Activated CD8-positive, alpha-beta memory T cell treated with anti-CD3 and anti-CD28 coated beads for 24 hours (primary cell): ENCODE measurements at regions not wholly inside any gene's neighbourhood (a gene's known extent, or its start where the extent isn't known, plus 50 kb on each side); places are given as distances from the start of the nearest gene placed in this dataset.

Source experiments
- DNase-seq: peaks from one replicate; pipeline ENCODE4 v3.0.0-alpha.2; 2020

DNA sequence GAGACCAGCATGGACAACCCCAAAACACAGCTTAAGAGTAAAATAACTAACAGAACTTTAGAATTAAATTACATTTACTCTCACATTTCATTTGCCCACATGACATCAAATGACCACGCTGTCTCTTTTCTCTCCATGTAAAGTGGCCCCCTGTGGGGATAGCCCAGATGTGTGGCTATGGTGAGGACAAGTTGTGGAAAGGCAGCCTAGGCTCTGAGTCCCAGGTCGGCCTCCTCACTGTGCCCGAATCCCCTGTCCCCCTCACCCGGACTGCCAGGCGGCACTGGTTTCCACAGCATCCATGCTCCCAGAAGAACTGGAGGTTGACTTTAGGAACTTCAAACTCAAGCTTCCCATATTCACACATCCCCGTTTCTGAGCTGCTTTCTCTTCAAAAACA, 111.8 kb upstream of the UQCRFS1 start:
- DNase-seq = no peak

DNA sequence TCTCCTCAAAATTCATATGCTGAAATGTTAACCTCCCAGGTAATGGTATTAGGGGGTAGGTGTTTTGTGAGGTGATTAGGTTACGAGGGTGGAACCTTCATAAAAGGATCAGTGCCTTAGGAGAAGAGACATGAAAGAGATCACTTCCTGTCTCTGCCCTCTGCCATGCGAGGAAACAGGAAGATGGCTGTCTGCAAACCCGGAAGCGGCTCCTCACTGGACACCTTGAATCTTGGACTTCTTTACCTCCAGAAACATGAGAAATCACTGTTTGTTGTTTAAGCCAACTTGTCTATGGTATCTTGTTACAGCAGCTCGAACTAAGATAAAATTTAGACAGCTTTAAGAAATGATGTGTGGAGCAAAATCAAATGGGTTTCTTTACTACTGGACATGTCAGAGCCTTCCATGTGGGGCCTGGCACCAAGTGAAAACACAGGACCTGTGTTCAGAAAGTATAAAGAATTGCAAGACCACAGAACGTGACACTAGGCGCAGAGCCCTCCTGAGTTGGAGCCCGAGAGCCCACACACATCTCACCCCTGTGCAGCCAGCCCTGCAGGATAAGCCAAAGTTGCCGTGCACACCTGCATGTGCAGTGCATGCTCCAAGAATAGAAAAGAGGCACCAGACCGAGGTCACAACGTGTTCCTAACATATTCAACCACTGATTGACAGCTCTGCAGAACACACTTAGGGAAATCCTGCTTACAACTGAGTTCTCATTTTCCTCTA, 112.5 kb upstream of the UQCRFS1 start:
- no peak for DNase-seq

DNA sequence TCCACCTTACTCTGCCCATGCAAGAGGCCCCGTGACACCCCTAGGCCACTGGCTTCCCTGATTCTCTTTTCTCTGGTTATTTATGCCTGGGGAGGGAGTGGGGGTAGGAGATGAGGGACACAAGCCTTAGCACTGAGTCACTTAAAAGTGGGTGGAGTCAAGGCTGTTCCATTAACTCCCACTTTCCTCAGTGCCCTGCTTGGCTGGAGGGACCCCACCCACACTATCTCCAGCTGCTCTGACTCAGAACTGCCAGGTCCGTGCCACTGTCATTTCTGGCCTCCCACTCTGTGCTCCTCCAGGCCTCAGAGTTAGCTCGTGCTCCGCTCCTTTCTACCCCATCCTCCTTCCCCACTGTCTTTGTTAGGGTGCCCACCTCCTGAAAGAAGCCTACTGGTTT, 113.4 kb upstream of the UQCRFS1 start:
- no peak for DNase-seq

DNA sequence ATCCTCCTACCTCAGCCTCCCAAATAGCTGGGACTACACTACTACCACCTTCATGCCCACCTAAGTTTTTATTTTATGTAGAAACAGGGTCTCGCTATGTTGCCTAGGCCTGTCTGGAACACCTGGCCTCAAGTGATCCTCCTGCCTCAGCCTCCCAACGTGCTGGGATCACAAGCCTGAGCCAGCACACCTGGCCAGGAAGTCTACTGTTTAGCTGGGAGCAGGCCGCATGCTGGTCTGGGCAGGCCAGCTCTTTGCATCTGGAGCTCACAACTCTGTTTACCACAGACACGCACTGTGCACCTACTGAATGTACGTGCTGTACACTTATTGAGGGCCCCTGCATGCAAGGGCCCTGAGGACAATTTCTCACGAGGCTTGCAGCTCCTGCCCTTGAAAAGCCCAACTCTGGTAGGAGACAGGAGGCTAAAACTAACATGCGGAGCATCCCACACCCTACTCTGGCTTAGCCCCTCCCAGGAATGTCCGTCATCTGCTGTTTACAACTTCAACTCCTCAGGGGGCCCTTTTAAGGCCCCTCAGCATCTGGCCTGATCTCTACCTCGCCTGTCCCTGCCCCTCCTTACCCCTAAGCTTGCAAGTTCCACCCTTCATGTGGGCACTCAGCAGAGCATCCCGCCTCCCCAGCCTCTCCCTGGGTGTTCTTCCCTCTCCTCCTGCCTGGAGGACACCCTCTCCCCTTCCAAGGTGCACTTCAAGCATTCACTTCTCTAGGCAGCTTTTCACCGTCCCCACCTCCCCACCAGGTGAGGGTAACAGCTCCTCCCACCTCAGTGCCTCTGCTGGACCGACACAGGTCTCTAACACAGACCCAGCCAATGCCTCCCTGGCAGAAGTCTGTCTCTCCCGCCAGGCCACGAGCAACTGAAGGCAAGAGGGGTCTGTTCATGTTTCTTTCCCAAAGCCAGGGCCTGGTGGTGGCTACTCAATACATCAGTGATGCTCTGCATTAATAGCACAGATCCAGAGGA, 114.2 kb upstream of the UQCRFS1 start:
- DNase-seq = no peak

DNA sequence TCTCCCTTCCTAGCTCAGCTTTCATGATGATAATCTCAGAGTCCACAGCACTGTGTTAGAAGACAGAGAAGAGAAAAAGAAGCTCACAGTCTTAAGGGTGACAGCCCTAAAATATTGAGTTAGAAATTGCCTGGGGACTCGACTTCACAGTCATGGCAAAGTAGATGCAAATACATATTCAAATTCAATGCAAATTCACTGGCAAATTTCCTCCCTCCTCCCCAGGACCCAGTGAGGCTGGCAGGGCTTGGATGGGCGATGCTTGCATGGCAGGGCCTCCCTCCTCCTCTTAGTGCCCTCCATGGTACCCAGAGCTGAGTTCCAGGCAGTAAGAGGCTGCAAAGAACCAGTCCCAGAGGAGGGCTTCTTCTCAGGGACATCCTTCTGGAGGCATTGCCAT, 115.6 kb upstream of the UQCRFS1 start:
- no peak for DNase-seq

DNA sequence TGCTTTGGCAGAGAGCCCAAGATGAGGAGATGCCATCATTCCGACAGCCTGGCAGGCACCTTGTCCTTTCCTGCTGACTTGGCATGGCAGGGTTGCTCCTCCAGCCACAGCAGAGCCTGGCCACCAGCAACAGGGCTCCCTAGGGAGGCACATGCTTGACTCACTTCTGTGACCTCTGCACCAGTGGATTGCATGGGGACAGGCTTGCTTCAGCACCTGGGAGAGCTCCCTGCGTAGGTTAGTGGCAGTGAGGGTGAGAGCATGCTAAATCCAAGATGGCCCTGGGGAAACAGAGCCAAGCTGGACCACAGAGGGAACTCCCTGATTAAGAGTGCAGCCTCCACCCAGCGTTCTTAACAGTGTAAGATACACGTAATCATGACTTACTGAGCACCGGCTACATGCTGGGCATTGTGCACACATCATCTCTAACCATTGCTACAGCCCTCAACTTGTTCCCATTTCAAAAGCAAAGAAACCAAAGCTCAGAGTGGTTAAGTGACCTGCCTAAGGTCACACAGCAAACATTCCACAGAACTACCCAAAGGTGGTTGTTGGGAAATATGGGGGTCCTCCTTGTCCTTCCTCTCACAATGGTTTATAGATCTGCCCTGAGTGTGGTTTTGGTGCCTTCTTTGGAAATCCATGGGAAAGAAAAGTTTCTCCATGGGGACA, 116.6 kb upstream of the UQCRFS1 start:
- no peak for DNase-seq

DNA sequence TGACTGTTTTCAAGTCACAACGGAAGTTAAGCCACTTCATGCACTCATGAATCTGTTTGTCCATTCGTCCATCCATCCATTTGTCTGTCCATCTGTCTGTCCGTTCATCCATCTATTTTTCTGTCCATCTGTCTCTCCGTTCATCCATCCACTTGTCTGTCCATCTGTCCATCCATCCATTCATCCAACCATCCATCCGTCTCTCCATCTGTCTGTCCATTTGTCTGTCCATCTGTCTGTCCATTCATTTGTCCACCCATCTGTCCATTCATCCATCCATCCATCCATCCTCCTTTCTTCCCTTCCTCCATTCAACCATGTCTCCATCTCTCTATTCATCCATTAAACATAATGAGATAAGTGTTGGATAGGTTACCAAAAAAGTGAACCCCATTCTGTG, 123.5 kb upstream of the UQCRFS1 start:
- DNase-seq = no peak

DNA sequence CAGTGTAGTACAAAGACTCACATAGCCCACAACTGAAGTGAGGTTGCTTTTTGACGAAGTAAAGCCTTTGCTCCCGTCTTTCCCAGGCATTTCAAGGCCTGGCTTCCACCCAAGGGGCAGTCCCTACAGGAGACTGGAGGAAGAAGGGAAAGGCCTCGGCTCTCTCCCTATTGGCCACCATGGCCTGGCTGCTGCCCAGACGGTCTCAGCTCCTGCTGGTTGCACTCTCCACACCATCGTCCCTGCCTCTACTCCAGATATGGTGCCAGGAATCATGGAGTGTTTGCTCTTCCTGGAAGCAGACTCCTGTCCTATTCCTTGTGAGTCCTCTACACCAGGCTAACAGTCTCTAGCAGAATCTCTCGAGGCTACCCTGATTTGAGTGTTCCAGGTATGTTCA, 124.1 kb upstream of the UQCRFS1 start:
- no peak for DNase-seq

DNA sequence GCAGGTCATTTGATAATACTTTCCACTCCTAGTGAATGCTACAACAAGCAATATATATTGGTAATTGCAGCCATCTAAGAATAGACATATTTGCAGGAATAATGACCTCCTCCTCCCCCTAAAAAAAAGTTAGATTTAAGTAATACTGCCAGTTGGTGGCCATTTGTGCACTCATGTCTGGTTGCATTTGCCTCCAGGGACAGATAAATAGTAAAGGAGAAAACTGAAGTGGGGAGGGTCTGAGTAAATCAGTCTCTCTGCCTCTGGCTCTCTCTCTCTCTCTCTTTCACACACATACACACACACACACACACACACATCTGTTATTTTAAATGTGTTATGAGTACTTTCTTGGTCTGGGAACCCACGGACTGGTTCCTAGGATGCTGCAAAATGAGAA, 125.5 kb upstream of the UQCRFS1 start:
- no peak for DNase-seq

DNA sequence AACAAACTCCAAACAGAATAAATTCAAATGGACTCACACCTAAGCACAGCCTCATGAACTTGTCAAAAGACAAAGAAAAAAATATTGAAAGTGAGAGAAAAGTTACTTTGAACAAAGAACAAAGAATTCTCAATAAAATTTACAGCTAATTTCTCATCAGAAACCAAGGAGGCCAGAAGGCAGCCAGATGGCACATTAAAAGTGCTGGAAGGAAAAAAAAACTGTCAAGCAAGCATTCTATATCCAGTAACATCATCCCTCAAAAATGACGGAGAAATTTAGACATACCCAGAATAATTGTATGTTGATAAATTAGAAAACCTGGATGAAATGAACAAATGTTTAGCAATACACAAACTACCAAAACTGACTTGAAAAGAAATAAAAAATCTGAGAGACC, 129.8 kb upstream of the UQCRFS1 start:
- DNase-seq = no peak

DNA sequence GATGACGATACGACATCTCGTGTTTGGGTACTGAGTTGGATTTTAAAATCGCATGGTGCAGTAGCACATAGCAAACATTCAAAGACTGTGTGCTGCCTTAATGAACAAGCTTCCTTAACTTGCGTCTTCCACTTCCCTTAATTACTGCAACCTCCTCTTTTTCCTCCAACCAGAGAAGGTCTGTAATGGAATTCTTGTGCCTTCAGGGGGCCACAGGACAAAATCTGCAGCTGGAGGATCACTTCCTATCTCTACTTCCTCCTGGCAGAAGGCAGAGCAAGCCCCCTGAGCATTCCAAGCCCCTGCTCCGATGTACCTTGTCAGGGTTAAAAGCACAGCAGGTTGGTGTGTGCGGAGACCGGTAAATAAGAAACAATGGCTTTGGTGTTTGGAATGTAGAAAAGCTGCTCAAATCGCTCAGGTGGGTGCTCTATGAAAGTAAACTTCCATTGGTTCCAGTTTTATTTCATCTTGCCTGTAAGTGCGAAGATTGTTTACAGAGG, 151.3 kb upstream of the UQCRFS1 start:
- no peak for DNase-seq

DNA sequence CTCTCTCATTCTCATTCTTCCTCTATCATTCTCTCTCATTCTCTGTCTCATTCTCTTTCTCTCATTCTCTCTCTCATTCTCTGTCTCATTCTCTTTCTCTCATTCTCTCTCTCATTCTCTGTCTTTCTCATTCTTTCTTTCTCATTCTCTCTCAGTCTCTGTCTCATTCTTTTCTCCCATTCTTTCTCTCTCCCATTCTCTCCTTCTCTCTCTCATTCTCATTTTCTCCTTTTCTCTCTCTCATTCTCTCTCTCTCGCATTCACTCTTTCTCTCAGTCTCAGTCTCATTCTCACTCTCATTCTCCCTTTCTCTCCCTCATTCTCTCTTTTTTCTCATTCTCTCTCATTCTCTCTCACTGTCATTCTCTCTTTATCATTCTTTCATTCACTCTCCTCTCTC, 152.0 kb upstream of the UQCRFS1 start:
- DNase-seq = no peak

DNA sequence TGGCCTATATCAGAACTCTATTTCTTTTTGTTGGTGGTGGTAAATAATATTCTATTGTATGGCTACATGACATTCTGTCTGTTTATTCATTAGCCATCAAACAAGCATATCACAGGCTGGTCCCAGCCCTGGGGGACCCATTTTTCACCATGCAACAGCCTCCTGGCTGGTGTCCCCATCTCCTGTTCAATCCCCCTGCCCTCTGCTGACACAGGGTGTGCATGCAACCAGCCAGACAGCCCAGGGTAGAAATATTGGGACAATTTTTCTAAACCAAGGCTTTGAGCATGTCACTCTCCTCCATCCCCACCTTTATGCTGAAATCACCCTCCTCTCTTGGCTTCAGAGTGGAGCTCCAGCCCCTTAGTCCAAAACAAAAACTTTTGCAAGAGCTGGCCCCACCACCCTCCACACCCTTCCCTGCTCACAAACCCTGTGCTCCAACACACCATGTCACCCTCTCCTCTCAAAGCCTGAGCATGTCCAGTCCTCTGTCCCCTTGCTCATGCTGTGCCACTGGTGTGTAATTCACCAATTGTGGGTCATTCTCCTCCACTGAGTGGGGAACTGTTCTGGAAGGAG, 153.0 kb upstream of the UQCRFS1 start:
- DNase-seq = peak; percentile 47

DNA sequence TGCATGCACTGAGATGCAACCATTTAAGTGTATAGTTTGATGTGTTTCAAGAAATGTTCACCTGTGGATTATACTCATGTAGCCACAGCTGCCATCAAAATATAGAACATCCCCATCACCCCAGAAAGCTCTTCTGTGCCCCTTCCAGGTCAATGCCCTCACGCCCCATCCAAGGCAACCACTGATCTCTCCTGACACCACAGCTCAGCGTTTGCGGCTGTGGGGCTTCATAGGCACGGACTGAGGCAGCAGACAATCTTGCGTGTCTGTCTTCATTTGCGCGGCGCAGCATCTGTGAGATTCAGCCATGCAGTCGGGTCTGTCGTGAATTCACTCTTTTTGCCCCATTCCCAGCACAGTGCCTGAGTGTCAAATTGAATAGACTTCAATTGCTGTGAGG, 153.8 kb upstream of the UQCRFS1 start:
- no peak for DNase-seq

DNA sequence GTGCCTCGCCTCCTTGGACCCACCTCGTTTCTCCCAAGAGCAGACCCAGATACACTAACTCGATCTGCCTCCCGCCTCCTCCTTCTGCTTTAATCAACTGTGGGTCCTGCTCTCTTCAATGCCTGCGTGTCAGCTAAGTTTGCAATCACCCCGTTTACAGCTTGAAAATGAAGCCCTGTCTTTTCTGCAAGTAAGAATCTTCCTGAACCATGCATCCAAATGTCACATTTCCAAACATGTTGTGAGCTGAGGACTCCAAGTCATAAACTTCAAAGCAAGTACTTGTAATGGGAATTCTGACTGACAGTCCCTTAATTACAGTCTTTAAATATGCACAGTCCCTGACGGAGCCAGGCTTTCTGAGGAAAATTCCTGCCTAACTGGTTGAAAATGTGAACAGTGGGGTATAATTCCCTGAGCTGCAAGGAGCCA, 154.9 kb upstream of the UQCRFS1 start:
- peak; percentile 33 for DNase-seq

DNA sequence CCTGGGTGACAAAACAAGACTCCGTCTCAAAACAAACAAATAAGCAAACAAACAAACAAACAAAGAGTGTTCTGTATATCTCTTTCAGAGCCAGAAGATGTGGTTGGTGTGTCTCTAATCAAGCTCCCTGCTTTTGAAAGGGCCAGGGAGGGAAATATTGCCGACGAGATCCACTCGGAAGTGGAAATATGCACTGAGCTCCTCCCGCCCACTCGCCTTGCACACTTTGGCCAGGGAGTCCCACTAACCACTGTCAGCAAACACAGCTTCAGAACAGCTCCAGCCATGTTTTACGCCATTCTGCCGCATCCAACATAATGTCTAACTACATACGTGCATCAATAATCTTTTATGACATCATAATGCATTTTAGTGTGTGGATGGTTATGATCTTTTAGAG, 155.5 kb upstream of the VSTM2B start:
- DNase-seq = peak; percentile 7

DNA sequence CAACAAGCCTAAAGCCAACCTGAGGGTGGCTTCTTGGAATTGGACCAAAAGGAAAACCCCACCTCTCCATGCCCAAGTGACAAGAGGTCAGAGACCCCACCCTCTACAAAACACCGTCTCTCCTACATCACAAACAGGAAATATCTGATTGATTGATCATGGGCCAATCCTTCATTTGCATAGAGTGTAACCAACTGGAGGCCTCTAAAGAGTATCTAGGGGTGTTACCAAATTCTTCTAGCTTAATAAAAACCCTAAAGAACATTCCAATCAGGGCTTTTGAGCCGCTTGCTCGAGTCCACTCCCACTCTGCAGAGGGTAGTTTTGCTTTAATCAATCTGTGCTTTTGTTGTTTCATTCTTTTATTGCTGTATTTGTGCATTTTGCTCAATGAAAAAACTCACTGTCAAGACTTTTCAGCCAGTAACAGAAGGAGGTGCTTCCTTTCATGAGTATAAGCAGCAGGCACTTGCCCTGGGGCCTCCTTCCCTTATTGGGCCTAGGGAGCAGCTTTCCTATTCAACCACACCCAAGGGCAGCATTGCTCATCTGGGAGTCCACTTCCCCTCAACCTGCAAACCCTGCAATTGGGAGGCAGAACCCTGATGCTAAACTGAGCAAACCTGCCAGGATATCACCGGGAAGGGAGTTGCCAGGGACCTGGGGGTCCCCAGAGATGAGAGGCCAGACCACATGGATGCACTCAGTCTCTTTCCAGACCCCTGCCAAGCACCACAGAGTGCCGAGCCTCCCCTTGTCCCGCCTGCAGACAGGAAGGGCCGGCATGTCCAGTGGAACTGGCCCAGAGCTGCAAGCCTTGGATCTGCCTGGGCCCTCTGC, 154.3 kb upstream of the VSTM2B start:
- peak; percentile 21 for DNase-seq

DNA sequence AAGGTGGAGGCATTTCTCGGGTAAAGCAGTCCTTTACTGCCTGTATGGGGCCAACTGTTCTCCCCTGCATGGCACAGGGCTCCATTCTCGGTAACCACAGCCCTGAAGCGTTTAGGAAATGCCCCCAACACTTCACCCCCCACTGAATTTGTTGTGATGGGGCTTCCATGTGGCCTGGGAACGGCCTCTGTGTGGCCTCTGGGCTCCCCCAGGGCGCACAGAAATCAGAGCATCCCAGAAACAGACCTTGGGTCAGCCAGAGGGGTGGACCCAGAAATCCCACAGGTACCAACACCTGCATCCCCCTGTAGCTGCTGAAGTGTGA, 153.7 kb upstream of the VSTM2B start:
- DNase-seq = peak; percentile 4

DNA sequence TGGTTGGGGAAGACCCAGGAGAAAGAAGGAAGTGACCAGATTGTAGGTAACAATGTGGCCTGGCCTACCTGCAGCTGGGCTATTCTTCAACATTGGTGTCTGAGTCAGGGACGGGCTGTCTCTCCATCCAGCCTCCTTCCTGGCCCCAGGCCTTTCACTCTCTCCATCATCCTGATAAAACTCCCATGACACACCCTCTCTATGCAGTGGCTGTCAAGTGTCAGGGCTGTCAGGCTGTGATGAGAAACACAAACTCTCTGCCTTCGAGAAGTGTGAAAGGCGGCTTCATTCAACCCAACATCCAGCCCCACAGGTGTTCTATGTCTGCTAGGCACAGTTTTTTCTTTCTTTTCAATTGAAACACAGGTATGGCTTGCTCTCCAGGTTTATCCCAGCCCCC, 153.3 kb upstream of the VSTM2B start:
- DNase-seq = peak; percentile 13

DNA sequence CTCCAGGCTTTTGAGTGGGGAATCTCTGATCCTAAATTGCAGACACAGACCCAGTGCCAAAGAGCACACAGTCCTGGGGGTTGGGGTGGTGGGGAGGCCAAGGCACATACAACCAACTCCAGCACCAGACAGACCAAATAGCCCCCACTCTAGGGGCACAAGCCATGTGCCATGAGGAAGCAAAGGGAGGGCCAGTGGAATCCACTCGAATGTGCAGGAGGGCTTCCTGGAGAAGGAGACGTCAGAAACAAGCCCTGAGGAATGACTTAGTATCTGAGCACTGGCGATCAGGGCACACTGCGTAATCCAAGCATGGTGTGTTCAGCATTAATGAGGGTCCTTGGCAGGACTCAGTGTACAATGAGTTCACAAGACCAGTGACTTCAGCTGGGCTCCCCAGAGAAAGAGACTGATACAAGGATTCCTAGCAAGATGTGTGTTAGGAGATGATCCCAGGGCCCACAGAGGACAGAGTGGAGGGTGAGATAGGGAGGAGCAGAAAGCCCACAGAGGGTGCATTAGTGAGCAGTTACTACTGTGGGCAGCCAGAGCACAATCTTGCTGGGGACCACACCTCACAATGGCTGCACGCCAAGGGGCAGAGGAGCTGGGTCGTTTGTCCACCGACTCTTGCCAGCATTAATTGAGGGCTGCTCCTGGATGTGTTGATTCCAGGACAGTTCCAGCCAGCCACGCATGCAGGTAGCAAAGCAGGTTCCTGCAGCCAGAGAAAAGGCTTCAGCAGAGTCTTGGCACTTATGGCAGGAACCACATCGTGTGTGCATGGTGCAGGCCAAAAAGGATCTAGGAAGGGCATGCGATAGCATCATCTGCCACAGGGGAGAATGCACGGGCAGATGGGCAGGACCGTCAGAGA, 152.6 kb upstream of the VSTM2B start:
- peak; percentile 24 for DNase-seq
